ENCODE measurements at regions not wholly inside any gene's neighbourhood (a gene's known extent, or its start where the extent isn't known, plus 50 kb on each side); places are given as distances from the start of the nearest gene placed in this dataset.

- TF ChIP-seq CTCF (IDR thresholded peaks at IDR 0.05) (no peak), POLR2A (IDR thresholded peaks at IDR 0.05) (no peak)
- H3K36me3 ChIP-seq (replicated peaks in 1 of 2), result no peaks in the 10 kb centered on the region
- H3K4me1 ChIP-seq (replicated peaks in 1 of 2), result no peaks in the 10 kb centered on the region
- no peak for DNase-seq
- H3K27me3 ChIP-seq, result no peaks in the 10 kb centered on the region
- no peak overlapping the region for H3K4me3 ChIP-seq
- H3K27ac ChIP-seq, result no peak overlapping the region
- H3K9me3 ChIP-seq (replicated peaks in 1 of 3), result no peaks in the 10 kb centered on the region
- 50 to 67% (median 55%) methylated on average over 1 of the region's 1 CpG for WGBS, 4 donors
- intact Hi-C loops (cut with DNase I), result no loop called here
These were observed 359.6 kb upstream of the SMC2 start for GRCh38 chr9:103734471-103734870.

GRCh38 chr9:103755441-103755840 is 338.7 kb upstream of the SMC2 start:
- Histone ChIP-seq H3K4me3 (no peak overlapping the region), H3K4me1 (replicated peaks in 1 of 2) (no peaks in the 10 kb centered on the region), H3K27me3 (no peaks in the 10 kb centered on the region), H3K27ac (no peak overlapping the region), H3K9me3 (replicated peaks in 1 of 3) (peaks cover 0 to 4% (median 0%) of the 10 kb centered on the region in 3 donors), H3K36me3 (replicated peaks in 1 of 2) (no peaks in the 10 kb centered on the region)
- no peak for DNase-seq
- TF ChIP-seq CTCF (IDR thresholded peaks at IDR 0.05) (no peak), POLR2A (IDR thresholded peaks at IDR 0.05) (no peak)
- WGBS, 4 donors, result 68 to 75% (median 74%) methylated on average over 2 of the region's 2 CpGs
- intact Hi-C loops (cut with DNase I), result no loop called here

GRCh38 chr9:103755986-103756385 is 338.1 kb upstream of the SMC2 start:
- intact Hi-C loops (cut with DNase I), result no loop called here
- WGBS, 4 donors, result 14 to 53% (median 40%) methylated on average over 1 of the region's 1 CpG
- no peak for TF ChIP-seq POLR2A (IDR thresholded peaks at IDR 0.05)
- TF ChIP-seq CTCF (IDR thresholded peaks at IDR 0.05), result no peak
- H3K27ac ChIP-seq, result no peak overlapping the region
- no peaks in the 10 kb centered on the region for H3K4me1 ChIP-seq (replicated peaks in 1 of 2)
- no peaks in the 10 kb centered on the region for H3K27me3 ChIP-seq
- no peak overlapping the region for H3K4me3 ChIP-seq
- H3K36me3 ChIP-seq (replicated peaks in 1 of 2), result no peaks in the 10 kb centered on the region
- no peak for DNase-seq
- peaks cover 0 to 4% (median 0%) of the 10 kb centered on the region in 3 donors for H3K9me3 ChIP-seq (replicated peaks in 1 of 3)

GRCh38 chr9:103757062-103757461 is 337.0 kb upstream of the SMC2 start:
- H3K27me3 ChIP-seq, result no peaks in the 10 kb centered on the region
- intact Hi-C loops (cut with DNase I), result no loop called here
- 58 to 70% (median 62%) methylated on average over 2 to 3 of the region's 3 CpGs for WGBS, 4 donors
- H3K4me3 ChIP-seq, result no peak overlapping the region
- H3K36me3 ChIP-seq (replicated peaks in 1 of 2), result no peaks in the 10 kb centered on the region
- H3K9me3 ChIP-seq (replicated peaks in 1 of 3), result peaks cover 0 to 4% (median 0%) of the 10 kb centered on the region in 3 donors
- no peak for TF ChIP-seq CTCF (IDR thresholded peaks at IDR 0.05)
- no peak for DNase-seq
- no peaks in the 10 kb centered on the region for H3K4me1 ChIP-seq (replicated peaks in 1 of 2)
- H3K27ac ChIP-seq, result no peak overlapping the region

Data from adrenal gland (tissue), 9 donors.